ENCODE measurements at regions not wholly inside any gene's neighbourhood (a gene's known extent, or its start where the extent isn't known, plus 50 kb on each side); places are given as distances from the start of the nearest gene placed in this dataset.
"Not testable (repeated sequence)": the region's sequence is repeated elsewhere in the genome, so short reads cannot be mapped to it uniquely, and the experiment has no call there.

GRCh38 chr7:22066522-22066921 lies 120.8 kb upstream of the CDCA7L start:
- DNase-seq, result no peak

DNA sequence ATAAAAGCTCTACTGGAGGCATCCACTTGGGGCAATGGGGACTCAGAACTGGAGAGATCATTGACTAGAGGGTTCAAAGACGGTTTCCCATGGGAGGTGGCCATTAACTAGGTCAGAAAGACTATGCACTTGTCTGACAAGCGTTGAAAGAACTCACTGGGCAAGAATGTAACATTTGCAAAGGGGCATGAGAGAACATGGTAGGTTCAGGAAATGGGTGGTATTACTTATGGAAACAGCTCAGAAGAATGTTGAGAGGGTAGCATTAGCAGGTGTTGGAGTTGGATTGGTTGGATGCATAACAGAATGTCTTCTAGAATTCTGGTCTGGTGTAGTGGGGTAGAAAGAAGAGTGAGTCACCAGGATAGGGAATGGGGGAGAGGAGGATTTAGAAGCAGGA lies 119.1 kb upstream of the CDCA7L start:
- DNase-seq, result no peak

- peak; percentile 22 for DNase-seq
Observed at GRCh38 chr7:22061775-22062174, 116.1 kb upstream of the CDCA7L start.

GRCh38 chr7:22060863-22061262 lies 115.2 kb upstream of the CDCA7L start:
- DNase-seq, result no peak

DNA sequence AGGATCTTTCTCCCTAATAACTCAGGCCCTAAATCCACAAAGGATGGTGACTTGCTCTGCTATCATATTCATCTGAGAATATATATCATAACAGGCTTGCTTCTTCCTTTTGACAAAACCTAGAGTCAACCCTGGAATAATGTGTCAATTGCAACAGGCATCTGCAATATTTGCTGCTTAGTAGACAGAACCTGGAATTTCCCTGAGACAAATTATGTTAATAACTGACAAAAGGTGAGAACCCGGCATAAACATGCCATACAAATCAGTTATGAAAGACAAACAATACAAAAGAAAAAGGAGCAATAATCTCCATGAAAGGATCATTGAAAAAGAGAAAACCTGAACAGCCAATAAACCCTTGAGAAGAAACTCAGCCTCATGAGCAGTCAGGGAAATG lies 114.5 kb upstream of the CDCA7L start:
- no peak for DNase-seq

- no peak for DNase-seq
Observed at GRCh38 chr7:22055226-22055625, 109.5 kb upstream of the CDCA7L start.

DNA sequence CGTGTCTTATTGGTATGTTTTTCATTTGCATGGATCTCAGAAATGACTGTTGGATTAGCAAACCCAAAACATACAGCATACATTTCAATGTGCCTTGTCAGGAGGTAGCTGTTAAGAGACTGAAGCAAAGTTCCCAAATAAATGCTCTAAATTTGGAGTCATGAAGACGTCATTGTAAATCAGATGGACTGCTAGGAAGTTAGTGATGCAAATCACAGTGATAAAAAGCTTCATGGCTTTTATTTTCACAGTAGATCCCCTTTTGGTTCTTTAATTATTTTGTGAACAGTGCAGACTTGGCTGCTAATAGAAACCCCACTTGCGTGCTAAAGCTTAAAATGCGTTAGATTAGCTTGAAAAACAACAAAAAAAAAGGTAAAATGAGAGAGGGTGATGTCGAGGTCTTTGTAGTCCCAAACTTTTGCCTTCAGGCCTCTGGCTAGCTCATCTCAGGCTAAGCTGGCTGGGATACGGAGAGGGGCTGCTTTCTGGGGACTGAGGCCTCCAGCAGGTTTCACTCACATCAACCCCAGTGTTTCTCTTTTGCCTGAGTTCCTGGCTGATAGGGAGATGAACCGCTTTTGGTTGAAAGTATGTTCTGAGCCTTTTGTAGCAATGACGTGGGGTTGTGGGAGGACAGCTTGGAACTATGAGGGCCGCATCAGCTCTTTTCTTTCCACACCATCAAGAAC lies 107.1 kb upstream of the CDCA7L start:
- no peak for DNase-seq

GRCh38 chr7:22051886-22052673 lies 106.4 kb upstream of the CDCA7L start:
- DNase-seq, result peak; percentile 2

DNA sequence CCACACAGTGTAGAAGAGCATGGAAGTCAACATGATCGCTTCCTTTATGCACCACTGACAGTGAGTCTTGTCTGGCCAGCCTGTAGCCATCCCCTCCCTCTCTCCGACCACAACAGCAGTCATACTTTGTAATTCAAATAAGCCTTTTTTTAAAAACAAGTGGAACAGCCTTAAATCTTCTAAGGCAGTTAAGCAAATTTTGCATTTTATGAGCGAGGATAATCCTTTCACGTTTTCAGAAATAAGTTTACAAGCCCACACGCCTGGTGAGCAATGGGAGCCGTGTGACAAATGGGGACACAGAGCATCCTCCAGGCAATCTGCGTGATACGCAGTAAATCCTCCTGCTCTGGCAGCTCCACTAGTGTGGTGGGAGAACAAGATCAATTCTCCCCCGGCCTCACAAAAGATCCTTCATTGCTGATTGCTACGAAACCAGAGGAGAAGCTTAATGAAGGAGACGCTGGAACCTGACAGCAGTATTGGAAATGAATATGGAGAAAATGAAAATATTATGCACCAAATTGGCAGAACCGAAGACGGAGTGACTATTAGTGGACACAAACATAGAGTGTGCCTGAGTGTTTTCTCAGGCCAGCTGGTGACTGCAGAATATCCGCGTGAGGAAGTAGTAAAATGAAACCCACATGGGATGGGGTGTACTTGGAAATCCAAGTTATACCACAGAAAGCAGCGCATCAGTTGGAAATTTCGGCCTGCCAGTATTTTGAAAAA lies 104.2 kb upstream of the CDCA7L start:
- DNase-seq, result no peak

GRCh38 chr7:22043367-22043766 lies 97.7 kb upstream of the CDCA7L start:
- DNase-seq, result no peak

DNA sequence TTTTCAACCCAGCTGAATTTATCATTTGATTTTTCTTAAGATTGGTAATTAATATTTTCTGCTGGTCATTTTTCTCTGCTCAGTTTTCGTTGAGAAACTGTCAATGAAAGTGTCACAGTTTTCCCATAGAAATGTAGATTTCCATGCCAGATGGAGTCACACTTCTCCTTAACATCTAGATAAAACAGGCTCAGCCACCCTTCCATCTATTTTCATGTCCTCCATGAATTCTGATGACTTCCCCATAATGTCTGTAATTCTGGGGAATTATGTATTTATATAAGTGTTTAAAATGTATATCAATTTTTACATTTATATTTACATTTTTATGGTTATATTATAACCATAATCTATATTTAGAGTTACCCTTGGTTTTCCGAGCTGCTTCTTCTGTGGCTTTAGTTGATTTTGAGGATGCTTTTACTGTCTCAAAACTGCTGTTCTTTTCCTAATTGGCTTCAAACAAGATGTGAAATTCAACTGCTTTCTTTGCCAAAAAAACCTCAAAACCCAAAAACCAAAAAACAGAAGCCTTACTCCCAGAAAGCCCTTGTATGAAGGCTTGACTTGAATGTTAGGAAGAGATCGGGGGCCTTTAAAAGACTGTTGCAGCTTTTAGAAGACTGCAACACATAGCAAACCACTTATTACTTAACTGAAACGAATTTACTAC lies 95.4 kb upstream of the CDCA7L start:
- DNase-seq, result no peak

- no peak for DNase-seq
Observed at GRCh38 chr7:22039670-22040069, 94.0 kb upstream of the CDCA7L start.

- not testable (repeated sequence) for DNase-seq
Observed at GRCh38 chr7:22032356-22032755, 86.7 kb upstream of the CDCA7L start.

- not testable (repeated sequence) for DNase-seq
Observed at GRCh38 chr7:22028656-22029055, 83.0 kb upstream of the CDCA7L start.

GRCh38 chr7:22027475-22027874 lies 81.8 kb upstream of the CDCA7L start:
- no peak for DNase-seq

DNA sequence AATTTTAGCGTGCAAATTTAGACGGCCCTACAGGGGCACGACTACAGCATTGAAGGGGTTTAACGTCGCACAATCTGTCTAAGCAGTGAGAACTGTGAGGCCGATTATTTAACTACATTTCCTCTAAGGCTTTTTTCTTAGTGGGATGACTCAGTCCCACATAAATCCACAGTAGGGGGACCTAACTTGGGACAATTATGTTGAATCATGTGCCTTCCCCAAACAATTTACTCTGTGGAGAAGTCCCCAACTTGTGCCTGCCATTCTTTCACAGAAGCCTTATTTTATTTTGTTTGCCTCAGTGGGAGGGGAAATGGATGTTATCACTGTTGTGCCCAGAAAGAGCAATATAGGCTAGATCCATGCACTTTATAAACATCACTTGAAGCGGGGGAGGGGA lies 80.3 kb upstream of the CDCA7L start:
- DNase-seq, result no peak

DNA sequence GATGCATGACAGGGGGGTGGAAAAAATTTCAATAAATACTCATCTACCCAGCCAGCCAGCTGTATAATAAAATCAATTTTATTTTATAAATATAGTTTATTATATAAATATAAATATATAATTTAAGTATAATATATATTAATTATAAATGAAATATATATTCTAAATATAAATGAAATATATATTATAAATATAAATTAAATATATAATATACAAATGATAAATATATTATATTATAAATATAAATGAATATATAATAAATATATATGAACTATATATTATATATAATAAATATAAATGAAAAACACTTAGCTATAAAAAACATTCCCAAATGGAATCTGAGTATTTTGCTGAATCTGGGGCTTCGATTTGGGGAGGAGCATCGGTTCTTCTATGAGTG lies 79.4 kb upstream of the CDCA7L start:
- no peak for DNase-seq

GRCh38 chr7:22019931-22020330 lies 74.2 kb upstream of the CDCA7L start:
- DNase-seq, result no peak

GRCh38 chr7:22016507-22016906 lies 70.8 kb upstream of the CDCA7L start:
- DNase-seq, result no peak

DNA sequence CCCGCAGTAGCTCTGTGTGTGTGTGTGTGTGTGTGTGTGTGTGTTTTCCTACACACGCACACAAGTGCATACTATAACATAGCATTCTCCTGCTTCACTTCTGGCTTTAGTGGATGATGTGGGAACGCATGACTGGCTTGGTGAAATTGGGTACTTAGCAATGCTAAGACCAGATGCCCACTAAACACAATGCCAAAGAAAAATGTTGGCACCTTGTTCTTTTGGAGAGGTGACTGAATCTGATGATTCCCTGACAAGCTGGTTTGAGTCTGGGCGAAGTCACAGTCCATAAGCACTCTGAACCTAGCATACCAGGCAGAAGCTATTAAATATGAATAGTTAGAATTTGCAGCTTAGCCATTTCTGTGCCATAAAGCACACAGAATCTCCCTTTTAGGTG lies 68.0 kb upstream of the CDCA7L start:
- DNase-seq, result no peak

DNA sequence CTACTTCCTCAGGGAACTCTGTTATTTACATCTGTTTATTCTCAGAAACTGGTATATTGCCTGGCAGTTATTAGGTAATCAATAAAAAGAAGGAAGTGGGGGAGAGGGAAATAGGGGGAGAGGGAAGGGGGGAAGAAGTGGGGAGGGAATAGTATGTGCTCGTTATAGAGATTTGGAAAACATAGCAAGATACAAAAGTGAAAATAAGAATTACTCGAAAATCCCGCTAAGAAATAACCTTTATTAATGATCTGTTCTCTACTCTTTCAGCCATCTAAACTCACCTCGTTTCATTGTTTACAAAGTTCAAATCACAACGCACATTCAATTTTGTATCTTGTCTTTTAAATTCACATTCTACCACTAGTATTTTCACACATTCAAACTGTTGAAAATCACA lies 63.0 kb upstream of the CDCA7L start:
- no peak for DNase-seq

GRCh38 chr7:22008087-22008486 lies 62.4 kb upstream of the CDCA7L start:
- no peak for DNase-seq

GRCh38 chr7:22005151-22005550 lies 59.5 kb upstream of the CDCA7L start:
- no peak for DNase-seq
